ENCODE measurements at regions not wholly inside any gene's neighbourhood (a gene's known extent, or its start where the extent isn't known, plus 50 kb on each side); places are given as distances from the start of the nearest gene placed in this dataset.
"Not testable (repeated sequence)": the region's sequence is repeated elsewhere in the genome, so short reads cannot be mapped to it uniquely, and the experiment has no call there.

DNA sequence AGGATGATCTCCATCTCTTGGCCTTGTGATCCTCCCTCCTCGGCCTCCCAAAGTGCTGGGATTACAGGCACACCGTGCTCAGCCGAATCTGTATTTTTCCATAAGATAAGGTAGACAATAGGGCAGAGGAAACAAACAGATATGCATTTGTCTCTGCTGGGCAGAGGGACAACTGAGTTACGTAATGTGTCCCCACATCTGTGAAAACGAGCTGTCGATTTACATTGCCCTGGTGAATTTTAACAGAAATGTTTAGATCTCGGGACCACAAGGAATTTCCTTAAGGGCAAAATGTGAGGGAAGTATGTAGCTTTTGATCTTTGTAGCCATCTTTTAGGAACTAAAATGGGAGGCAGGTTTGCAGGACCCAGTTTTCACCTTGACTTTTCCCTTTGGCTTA is 189.7 kb downstream of the TRIML1 start:
- Mint-ChIP-seq H3K36me3 (no peaks in the 10 kb centered on the region), H3K27ac (no peak overlapping the region), H3K4me1 (no peaks in the 10 kb centered on the region), H3K9me3 (peaks cover 6 to 23% (median 9%) of the 10 kb centered on the region in 5 donors), H3K27me3 (no peaks in the 10 kb centered on the region), H3K4me3 (no peak overlapping the region)
- Histone ChIP-seq H3K9me3 (ENCODE audit: low read length) (no peaks in the 10 kb centered on the region), H3K4me1 (ENCODE audit: insufficient read depth, low read length) (no peaks in the 10 kb centered on the region), H3K4me3 (ENCODE audit: low read length) (no peak overlapping the region), H3K36me3 (ENCODE audit: insufficient read depth, low read length) (no peaks in the 10 kb centered on the region), H3K27ac (ENCODE audit: low read depth, low read length) (no peak overlapping the region), H3K27me3 (ENCODE audit: insufficient read depth, low read length, poor library complexity, severe bottlenecking) (no peaks in the 10 kb centered on the region)
- POLR2A ChIA-PET = no interaction called here
- CTCF ChIA-PET = no interaction called here
- DNase-seq = no peak

DNA sequence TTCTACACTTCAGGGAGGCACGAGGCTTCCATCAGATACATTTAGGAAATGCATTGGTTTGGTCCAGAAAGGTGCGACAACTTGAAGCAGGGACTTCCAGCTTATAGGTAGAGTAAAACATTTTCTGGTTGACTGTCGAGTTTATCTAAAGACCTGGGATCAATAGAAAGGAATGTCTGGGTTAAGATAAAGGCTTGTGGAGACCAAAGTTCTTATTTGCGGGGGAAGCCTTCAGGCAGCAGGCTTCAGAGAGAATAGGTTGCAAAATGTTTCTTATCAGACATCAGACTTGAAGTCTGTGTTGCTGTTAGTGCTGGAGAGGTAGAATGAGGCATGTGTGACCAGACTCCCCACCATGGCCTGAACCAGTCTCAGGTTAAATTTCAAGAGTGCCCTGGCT is 190.3 kb downstream of the TRIML1 start:
- no peaks in the 10 kb centered on the region for H3K4me1 ChIP-seq (ENCODE audit: insufficient read depth, low read length)
- no peak overlapping the region for H3K4me3 ChIP-seq (ENCODE audit: low read length)
- ChIA-PET POLR2A (no interaction called here), CTCF (no interaction called here)
- H3K27me3 ChIP-seq (ENCODE audit: insufficient read depth, low read length, poor library complexity, severe bottlenecking) = no peaks in the 10 kb centered on the region
- DNase-seq = no peak
- Mint-ChIP-seq H3K27me3 (no peaks in the 10 kb centered on the region), H3K27ac (no peak overlapping the region), H3K9me3 (peaks cover 6 to 23% (median 9%) of the 10 kb centered on the region in 5 donors), H3K4me3 (no peak overlapping the region), H3K4me1 (no peaks in the 10 kb centered on the region), H3K36me3 (no peaks in the 10 kb centered on the region)
- no peaks in the 10 kb centered on the region for H3K36me3 ChIP-seq (ENCODE audit: insufficient read depth, low read length)
- H3K27ac ChIP-seq (ENCODE audit: low read depth, low read length) = no peak overlapping the region
- H3K9me3 ChIP-seq (ENCODE audit: low read length) = no peaks in the 10 kb centered on the region

DNA sequence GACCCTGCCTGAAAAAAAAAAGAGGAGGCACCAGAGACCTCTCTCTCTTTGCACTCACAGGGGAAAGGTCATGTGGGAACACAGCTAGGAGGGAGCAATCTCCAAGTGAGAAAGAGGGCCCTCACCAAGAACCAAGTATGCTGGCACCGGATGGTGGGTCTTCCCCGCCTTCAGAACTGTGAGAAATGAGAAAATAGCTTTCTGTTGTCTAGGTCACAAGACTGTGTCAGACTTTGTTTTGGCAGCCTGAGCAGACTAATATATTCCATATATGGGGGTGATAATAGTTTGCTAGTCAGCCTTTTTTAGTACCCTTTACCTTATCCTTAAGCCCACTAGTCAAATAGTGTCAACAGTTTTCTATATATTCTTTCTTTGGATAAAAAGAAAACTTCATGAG is 193.0 kb downstream of the TRIML1 start:
- POLR2A ChIA-PET = no interaction called here
- no peaks in the 10 kb centered on the region for H3K36me3 ChIP-seq (ENCODE audit: insufficient read depth, low read length)

GRCh38 chr4:188336891-188337290 is 197.7 kb downstream of the TRIML1 start:
- Mint-ChIP-seq H3K27me3 (no peaks in the 10 kb centered on the region), H3K4me3 (no peak overlapping the region), H3K27ac (no peak overlapping the region), H3K4me1 (no peaks in the 10 kb centered on the region), H3K36me3 (peaks cover 0 to 2% (median 0%) of the 10 kb centered on the region in 3 donors), H3K9me3 (peaks cover 4 to 10% (median 6%) of the 10 kb centered on the region in 5 donors)
- ChIA-PET POLR2A (no interaction called here), CTCF (no interaction called here)
- no peak overlapping the region for H3K4me3 ChIP-seq (ENCODE audit: low read length)
- H3K9me3 ChIP-seq (ENCODE audit: low read length) = no peaks in the 10 kb centered on the region
- no peaks in the 10 kb centered on the region for H3K4me1 ChIP-seq (ENCODE audit: insufficient read depth, low read length)
- no peak for DNase-seq
- no peaks in the 10 kb centered on the region for H3K36me3 ChIP-seq (ENCODE audit: insufficient read depth, low read length)
- no peak overlapping the region for H3K27ac ChIP-seq (ENCODE audit: low read depth, low read length)
- no peaks in the 10 kb centered on the region for H3K27me3 ChIP-seq (ENCODE audit: insufficient read depth, low read length, poor library complexity, severe bottlenecking)

More for the DNA sequence above, 193.0 kb downstream of the TRIML1 start:
- Histone ChIP-seq H3K27ac (ENCODE audit: low read depth, low read length) (no peak overlapping the region), H3K27me3 (ENCODE audit: insufficient read depth, low read length, poor library complexity, severe bottlenecking) (no peaks in the 10 kb centered on the region), H3K4me1 (ENCODE audit: insufficient read depth, low read length) (no peaks in the 10 kb centered on the region), H3K9me3 (ENCODE audit: low read length) (no peaks in the 10 kb centered on the region), H3K4me3 (ENCODE audit: low read length) (no peak overlapping the region)
- Mint-ChIP-seq H3K27me3 (no peaks in the 10 kb centered on the region), H3K4me1 (no peaks in the 10 kb centered on the region), H3K36me3 (no peaks in the 10 kb centered on the region), H3K27ac (no peak overlapping the region), H3K4me3 (no peak overlapping the region), H3K9me3 (peaks cover 10 to 19% (median 14%) of the 10 kb centered on the region in 5 donors)
- CTCF ChIA-PET = no interaction called here
- no peak for DNase-seq

DNA sequence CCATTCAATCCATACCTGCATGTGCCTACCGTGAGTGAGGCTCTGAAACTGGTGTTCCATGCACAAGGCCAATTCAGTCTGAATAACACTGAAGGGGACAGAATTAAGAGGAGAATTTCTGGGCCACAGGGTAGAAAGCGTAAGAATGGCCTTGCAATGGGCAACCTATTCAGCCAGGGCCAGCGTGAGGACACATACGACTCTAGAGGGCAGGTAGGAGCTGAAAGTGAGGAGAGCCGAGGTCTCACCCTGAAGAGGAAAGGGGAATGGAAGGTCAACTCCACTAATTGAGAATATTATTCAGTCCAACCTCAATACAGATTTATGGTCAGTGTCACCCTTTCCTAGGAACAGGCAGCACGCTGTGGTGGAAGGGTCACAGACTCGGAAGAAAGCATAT is 202.2 kb downstream of the TRIML1 start:
- Histone ChIP-seq H3K27ac (ENCODE audit: low read depth, low read length) (no peak overlapping the region), H3K4me3 (ENCODE audit: low read length) (no peak overlapping the region), H3K9me3 (ENCODE audit: low read length) (no peaks in the 10 kb centered on the region), H3K27me3 (ENCODE audit: insufficient read depth, low read length, poor library complexity, severe bottlenecking) (no peaks in the 10 kb centered on the region), H3K36me3 (ENCODE audit: insufficient read depth, low read length) (no peaks in the 10 kb centered on the region), H3K4me1 (ENCODE audit: insufficient read depth, low read length) (no peaks in the 10 kb centered on the region)
- Mint-ChIP-seq H3K36me3 (peaks cover 0 to 2% (median 0%) of the 10 kb centered on the region in 3 donors), H3K4me3 (no peak overlapping the region), H3K27ac (no peak overlapping the region), H3K9me3 (peaks cover 4 to 15% (median 9%) of the 10 kb centered on the region in 5 donors), H3K27me3 (no peaks in the 10 kb centered on the region), H3K4me1 (no peaks in the 10 kb centered on the region)
- DNase-seq = no peak
- CTCF ChIA-PET = no interaction called here
- POLR2A ChIA-PET = no interaction called here

DNA sequence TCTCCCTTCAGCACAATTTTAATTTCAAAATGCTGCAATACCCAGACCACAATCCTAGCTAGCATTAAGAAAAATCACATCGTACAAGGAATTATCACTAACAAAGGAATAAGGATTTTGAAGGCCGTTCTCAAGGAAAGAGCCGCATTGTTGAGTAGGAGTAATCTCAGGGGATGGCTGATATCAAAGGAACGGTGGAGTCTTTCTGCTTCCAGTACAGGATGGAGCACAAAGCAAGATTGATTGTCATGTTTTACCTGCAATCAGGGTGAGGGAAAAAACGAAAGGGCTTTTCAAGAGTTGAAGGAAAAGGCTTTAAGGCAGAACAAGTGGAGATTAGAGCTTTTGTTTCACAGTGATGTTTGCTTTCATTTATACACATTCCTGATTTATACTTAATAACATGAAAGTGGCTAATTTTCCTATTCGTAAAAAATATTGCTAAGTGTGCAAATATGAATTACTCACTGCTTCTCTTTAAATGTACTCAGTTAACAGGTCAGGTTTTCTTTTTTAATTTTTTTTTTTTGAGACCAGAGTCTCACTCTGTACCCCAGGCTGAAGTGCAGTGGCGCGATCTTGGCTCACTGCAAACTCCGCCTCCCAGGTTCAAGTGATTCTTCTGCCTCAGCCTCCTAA is 207.0 kb downstream of the TRIML1 start:
- no peaks in the 10 kb centered on the region for H3K4me1 ChIP-seq (ENCODE audit: insufficient read depth, low read length)
- no peaks in the 10 kb centered on the region for H3K36me3 ChIP-seq (ENCODE audit: insufficient read depth, low read length)
- no peaks in the 10 kb centered on the region for H3K9me3 ChIP-seq (ENCODE audit: low read length)
- POLR2A ChIA-PET = no interaction called here
- Mint-ChIP-seq H3K4me1 (no peaks in the 10 kb centered on the region), H3K9me3 (peaks cover 3 to 10% (median 6%) of the 10 kb centered on the region in 5 donors), H3K27me3 (no peaks in the 10 kb centered on the region), H3K4me3 (no peak overlapping the region), H3K36me3 (no peaks in the 10 kb centered on the region), H3K27ac (no peak overlapping the region)
- H3K27ac ChIP-seq (ENCODE audit: low read depth, low read length) = no peak overlapping the region
- no peaks in the 10 kb centered on the region for H3K27me3 ChIP-seq (ENCODE audit: insufficient read depth, low read length, poor library complexity, severe bottlenecking)
- no peak for DNase-seq
- no peak overlapping the region for H3K4me3 ChIP-seq (ENCODE audit: low read length)
- CTCF ChIA-PET = no interaction called here

DNA sequence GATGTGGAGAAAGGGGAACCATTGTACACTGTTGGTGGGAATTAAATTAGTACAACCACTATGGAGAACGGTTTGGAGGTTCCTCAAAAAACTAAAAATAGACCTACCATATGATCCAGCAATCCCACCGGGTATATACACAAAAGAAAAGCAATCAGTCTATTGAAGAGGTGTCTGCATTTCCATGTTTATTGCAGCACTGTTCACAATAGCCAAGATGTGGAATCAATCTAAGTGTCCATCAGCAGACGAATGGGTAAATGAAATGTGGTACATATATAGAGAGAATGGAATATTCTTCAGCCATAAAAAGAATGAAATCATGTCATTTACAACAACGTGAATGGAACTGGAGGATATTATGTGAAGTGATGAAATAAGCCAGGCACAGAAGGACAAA is 208.1 kb downstream of the TRIML1 start:
- Mint-ChIP-seq H3K4me3 (no peak overlapping the region), H3K27ac (no peak overlapping the region), H3K9me3 (peaks cover 5 to 13% (median 6%) of the 10 kb centered on the region in 5 donors), H3K36me3 (no peaks in the 10 kb centered on the region), H3K4me1 (no peaks in the 10 kb centered on the region), H3K27me3 (no peaks in the 10 kb centered on the region)
- no peak for DNase-seq
- ChIA-PET CTCF (no interaction called here), POLR2A (no interaction called here)
- H3K36me3 ChIP-seq (ENCODE audit: insufficient read depth, low read length) = no peaks in the 10 kb centered on the region
- no peak overlapping the region for H3K27ac ChIP-seq (ENCODE audit: low read depth, low read length)
- no peaks in the 10 kb centered on the region for H3K27me3 ChIP-seq (ENCODE audit: insufficient read depth, low read length, poor library complexity, severe bottlenecking)
- H3K9me3 ChIP-seq (ENCODE audit: low read length) = no peaks in the 10 kb centered on the region
- H3K4me3 ChIP-seq (ENCODE audit: low read length) = no peak overlapping the region
- H3K4me1 ChIP-seq (ENCODE audit: insufficient read depth, low read length) = no peaks in the 10 kb centered on the region

DNA sequence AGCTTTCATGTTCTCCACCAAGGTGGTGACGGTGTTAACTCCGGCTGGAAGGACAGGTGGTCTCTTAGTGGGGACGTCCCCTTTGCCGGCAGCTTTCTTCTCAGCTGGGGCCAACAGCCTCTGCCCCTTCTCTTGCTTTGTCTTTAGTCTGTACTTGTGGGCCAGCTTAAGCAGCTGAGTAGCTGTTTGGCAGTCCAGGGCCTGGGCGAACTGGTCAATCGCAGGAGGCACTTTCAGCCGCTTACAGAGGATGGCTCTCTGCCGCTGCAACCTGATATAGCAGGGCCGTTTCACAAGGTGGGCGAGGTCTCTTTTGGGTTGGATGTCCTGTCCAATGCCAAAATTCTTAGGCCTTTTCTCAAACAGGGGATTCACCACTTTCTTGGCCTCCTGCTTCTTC is 210.3 kb downstream of the TRIML1 start:
- H3K27me3 Mint-ChIP-seq; H3K27me3 ChIP-seq (ENCODE audit: insufficient read depth, low read length, poor library complexity, severe bottlenecking); H3K4me3 ChIP-seq (ENCODE audit: low read length); H3K4me1 Mint-ChIP-seq; DNase-seq; H3K9me3 ChIP-seq (ENCODE audit: low read length); CTCF ChIA-PET; H3K36me3 Mint-ChIP-seq; H3K27ac ChIP-seq (ENCODE audit: low read depth, low read length); H3K27ac Mint-ChIP-seq; H3K4me1 ChIP-seq (ENCODE audit: insufficient read depth, low read length); H3K4me3 Mint-ChIP-seq; POLR2A ChIA-PET; H3K36me3 ChIP-seq (ENCODE audit: insufficient read depth, low read length): not testable (repeated sequence)
- peaks cover 4 to 17% (median 8%) of the 10 kb centered on the region in 5 donors for H3K9me3 Mint-ChIP-seq

DNA sequence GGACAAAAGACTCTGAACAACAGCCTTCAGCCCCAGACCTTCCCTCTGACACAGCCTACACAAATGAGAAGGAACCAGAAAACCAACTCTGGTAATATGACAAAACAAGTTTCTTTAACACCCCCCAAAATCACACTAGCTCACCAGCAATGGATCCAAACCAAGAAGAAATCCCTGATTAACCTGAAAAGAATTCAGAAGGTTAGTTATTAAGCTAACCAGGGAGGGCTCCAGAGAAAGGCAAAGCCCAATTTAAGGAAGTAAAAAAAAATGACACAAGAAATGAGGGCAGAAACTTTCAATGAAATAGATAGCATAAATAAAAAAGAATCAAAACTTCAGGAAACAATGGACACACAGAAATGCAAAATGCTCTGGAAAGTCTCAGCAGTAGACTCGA is 224.0 kb downstream of the TRIML1 start:
- no peaks in the 10 kb centered on the region for H3K9me3 ChIP-seq (ENCODE audit: low read length)
- no peak for DNase-seq
- Mint-ChIP-seq H3K9me3 (peaks cover 7 to 17% (median 16%) of the 10 kb centered on the region in 5 donors), H3K36me3 (peaks cover 0 to 3% (median 0%) of the 10 kb centered on the region in 3 donors), H3K4me3 (no peak overlapping the region), H3K27me3 (no peaks in the 10 kb centered on the region), H3K4me1 (no peaks in the 10 kb centered on the region), H3K27ac (no peak overlapping the region)
- no peak overlapping the region for H3K4me3 ChIP-seq (ENCODE audit: low read length)
- H3K4me1 ChIP-seq (ENCODE audit: insufficient read depth, low read length) = no peaks in the 10 kb centered on the region
- H3K27me3 ChIP-seq (ENCODE audit: insufficient read depth, low read length, poor library complexity, severe bottlenecking) = no peaks in the 10 kb centered on the region
- ChIA-PET CTCF (no interaction called here), POLR2A (no interaction called here)
- no peak overlapping the region for H3K27ac ChIP-seq (ENCODE audit: low read depth, low read length)
- H3K36me3 ChIP-seq (ENCODE audit: insufficient read depth, low read length) = no peaks in the 10 kb centered on the region

All from CD8-positive, alpha-beta memory T cell (primary cell).